HepG2 (cell line): ENCODE measurements at regions not wholly inside any gene's neighbourhood (a gene's known extent, or its start where the extent isn't known, plus 50 kb on each side); places are given as distances from the start of the nearest gene placed in this dataset.

Experiments
- ATAC-seq: fragments of 200-7000 bp; cut with Tn5 transposase; 3 replicates; pipeline ENCODE4 v1.9.1; 2020; ENCODE audit warnings: mild to moderate bottlenecking, moderate library complexity
- BruUV-seq: library from RNA; stranded (reverse); fragments of 400-500 nt; replicated peaks from 2 replicates; lab custom pipeline; 2021; lab: Mats Ljungman, UMichigan
- CTCF ChIA-PET: fragments of 300-600 bp; formaldehyde crosslinking; extraction: SDS; loops from one replicate; lab custom pipeline; 2021; ENCODE audit warnings: low total read pairs, inconsistent platforms, low intra/inter-chr PET ratio; lab: Yijun Ruan, JAX
- POLR2A ChIA-PET: fragments of 350-600 bp; sonication (Branson Sonifier 250); formaldehyde crosslinking; loops from one replicate; lab custom pipeline; 2020; ENCODE audit warnings: antibody characterized with exemption, inconsistent platforms; lab: Yijun Ruan, JAX
- DNase-seq: peaks from one replicate; pipeline ENCODE4 v3.0.0-alpha.2; 2015; ENCODE audit warnings: low spot score
- FAIRE-seq: peaks from 3 replicates; lab custom pipeline; 2011; peaks lifted over from hg19 to GRCh38; lab: Jason Lieb, UNC
- H2AFZ ChIP-seq: one replicate; pipeline ENCODE4 v1.6.1; 2011; ENCODE audit warnings: low read length, inconsistent platforms
- H3K27ac ChIP-seq: fragments of 300-600 bp; 3 replicates; pipeline ENCODE4 v1.8.0; 2011; ENCODE audit warnings: mixed run types, mild to moderate bottlenecking, mixed read lengths, low read length, inconsistent platforms; ENCODE audit not compliant: insufficient read depth; ENCODE audit errors: extremely low read length
- H3K27me3 ChIP-seq, 2 experiments: fragments of 200-600 bp in 1 of 2; 2 replicates in 1 of 2; 3 replicates in 1 of 2; pipeline versions ENCODE4 v1.6.0 to v1.8.0; 2011; ENCODE audit warnings: low read length in 2 of 2, mild to moderate bottlenecking in 2 of 2, moderate library complexity in 2 of 2, inconsistent platforms in 1 of 2; ENCODE audit not compliant: insufficient read depth in 2 of 2, control insufficient read depth in 1 of 2
- H3K36me3 ChIP-seq, 2 experiments: fragments of 200-600 bp in 1 of 2; replicated peaks in 1 of 2; 2 replicates in 1 of 2; 3 replicates in 1 of 2; pipeline versions ENCODE4 v1.5.1 to v1.8.0; 2011; ENCODE audit warnings: low read length in 2 of 2, inconsistent platforms in 1 of 2; ENCODE audit not compliant: insufficient read depth in 2 of 2, control insufficient read depth in 1 of 2
- H3K4me1 ChIP-seq: 2 replicates; pipeline ENCODE4 v1.5.1; 2012; ENCODE audit warnings: low read length, inconsistent platforms; ENCODE audit not compliant: insufficient read depth
- H3K4me2 ChIP-seq: 2 replicates; pipeline ENCODE4 v1.6.0; 2011; ENCODE audit warnings: low read depth, low read length, inconsistent platforms
- H3K4me3 ChIP-seq, 3 experiments: fragments of 200-600 bp in 1 of 3; sonication (generic), shearing (Covaris generic) in 1 of 3; replicated peaks in 1 of 3; 2 replicates each; pipeline ENCODE4 v1.5.1; 2011 to 2016; ENCODE audit warnings: low read length in 3 of 3, inconsistent platforms in 2 of 3, low read depth in 2 of 3, mild to moderate bottlenecking in 2 of 3, control low read depth in 1 of 3, mixed read lengths in 1 of 3; ENCODE audit not compliant: insufficient read depth in 1 of 3
- H3K79me2 ChIP-seq: one replicate; pipeline ENCODE4 v1.6.1; 2011; ENCODE audit warnings: low read length, inconsistent platforms; ENCODE audit not compliant: insufficient read depth
- H3K9ac ChIP-seq: 2 replicates; pipeline ENCODE4 v1.6.0; 2011; ENCODE audit warnings: mild to moderate bottlenecking, low read depth, low read length, inconsistent platforms; ENCODE audit not compliant: insufficient read depth
- H3K9me3 ChIP-seq: 2 replicates; pipeline ENCODE4 v1.5.1; 2012; ENCODE audit warnings: mild to moderate bottlenecking, low read length
- H4K20me1 ChIP-seq: 2 replicates; pipeline ENCODE4 v1.6.0; 2011; ENCODE audit warnings: inconsistent platforms, mild to moderate bottlenecking, low read length, moderate library complexity; ENCODE audit not compliant: insufficient read depth
- CCAR2 ChIP-seq: fragments of 200-400 bp; formaldehyde crosslinking; optimal IDR thresholded peaks from 2 replicates; pipeline ENCODE3; 2018; ENCODE audit warnings: low read depth, mild to moderate bottlenecking, low read length, moderate library complexity
- CENPX ChIP-seq: sonication (generic); formaldehyde crosslinking; IDR thresholded peaks from 2 replicates; pipeline ENCODE4 v1.9.0; 2021; ENCODE audit warnings: mild to moderate bottlenecking, missing genetic modification reagents, moderate library complexity
- DNMT3B ChIP-seq: conservative IDR thresholded peaks from 2 replicates; pipeline ENCODE4 v1.6.1; 2016; ENCODE audit warnings: missing biosample characterization, control low read depth
- HNF1B ChIP-seq: sonication (generic); formaldehyde crosslinking; IDR thresholded peaks from 2 replicates; pipeline ENCODE4 v1.5.1; 2020; ENCODE audit warnings: mild to moderate bottlenecking, moderate library complexity, missing genetic modification reagents
- HNRNPK ChIP-seq: fragments of 200-400 bp; formaldehyde crosslinking; IDR thresholded peaks from 2 replicates; pipeline ENCODE4 v1.6.1; 2018; ENCODE audit warnings: low read length, low read depth, moderate library complexity, mild to moderate bottlenecking; ENCODE audit not compliant: poor library complexity, severe bottlenecking
- KDM1A ChIP-seq: IDR thresholded peaks from 2 replicates; pipeline ENCODE4 v1.6.1; 2016; ENCODE audit warnings: missing compliant biosample characterization
- KLF16 ChIP-seq, 2 experiments: sonication (generic) in 1 of 2; formaldehyde crosslinking in 1 of 2; IDR thresholded peaks; 2 replicates each; pipeline versions ENCODE4 v1.6.1 to v1.8.0; 2016 to 2023; ENCODE audit warnings: missing genetic modification reagents in 2 of 2, missing compliant biosample characterization in 1 of 2
- MED1 ChIP-seq: sonication (generic); formaldehyde crosslinking; IDR thresholded peaks from 2 replicates; pipeline ENCODE4 v1.4.0; 2020; ENCODE audit warnings: missing genetic modification reagents
- POLR2AphosphoS2 ChIP-seq: IDR thresholded peaks from 2 replicates; pipeline ENCODE4 v1.6.1; 2011; ENCODE audit warnings: low read depth, low read length, improper control_type of control experiment
- SKI ChIP-seq: fragments of 450-650 bp; IDR thresholded peaks from one replicate; pipeline ENCODE4 v1.6.1; 2018; ENCODE audit warnings: mild to moderate bottlenecking; ENCODE audit not compliant: partially characterized antibody
- SRF ChIP-seq: IDR thresholded peaks from 2 replicates; pipeline ENCODE4 v1.6.1; 2011; ENCODE audit warnings: mild to moderate bottlenecking, low read depth, low read length, moderate library complexity
- ZNF30 ChIP-seq: sonication (generic); formaldehyde crosslinking; IDR thresholded peaks from 2 replicates; pipeline ENCODE4 v1.5.0; 2020; ENCODE audit warnings: mild to moderate bottlenecking, missing genetic modification reagents
- ZNF574 ChIP-seq: sonication (generic); formaldehyde crosslinking; IDR thresholded peaks from 2 replicates; pipeline ENCODE4 v1.4.0; 2020; ENCODE audit warnings: missing genetic modification reagents
- WGBS: methylation state at CpG from one replicate; pipeline ENCODE4 v1.1.6; 2017; ENCODE audit warnings: low lambda C conversion rate; 5-methylcytosine and 5-hydroxymethylcytosine counted together
- in situ Hi-C: cut with HindIII; loops from 2 replicates; pipeline ENCODE4 v1.10.0; 2017; ENCODE audit warnings: low pct_unique_long_range_greater_than_20kb; ENCODE audit not compliant: extremely low pct_ligation_motif_present
- intact Hi-C: fragments of 100-400 bp; cut with micrococcal nuclease; formaldehyde crosslinking; loops from one replicate; pipeline ENCODE4 v1.10.0; 2022; ENCODE audit not compliant: unreplicated experiment
- TF ChIP-seq, protein P1 (sequence below): sonication (generic); formaldehyde crosslinking; IDR thresholded peaks from 2 replicates; pipeline ENCODE4 v1.9.0; 2021; ENCODE audit warnings: missing genetic modification reagents, borderline replicate concordance

DNA sequence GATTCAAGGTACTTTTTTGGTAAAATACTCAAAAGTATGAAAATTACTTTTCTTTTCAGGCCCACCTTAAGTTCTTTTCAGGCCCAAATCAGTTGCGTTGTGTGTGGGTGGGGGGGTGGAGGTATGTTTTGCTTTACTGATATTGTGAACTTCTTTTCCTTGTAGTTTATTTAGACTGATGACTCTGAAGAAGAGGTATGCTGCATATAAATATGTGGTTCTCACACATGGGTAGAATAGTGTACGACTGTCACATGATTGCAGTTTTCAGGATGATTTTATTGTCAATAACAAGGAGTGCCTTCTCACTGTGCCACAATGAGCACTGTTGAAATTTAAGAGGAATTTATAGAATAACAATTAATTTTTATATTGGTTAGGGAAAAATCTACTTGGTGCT, 166.6 kb upstream of the ATP2B1 start (continued):
- TF ChIP-seq HNF1B (no peak), DNMT3B (CRISPR knock-in tag) (no peak), HNRNPK (no peak), SKI (no peak), ZNF574 (CRISPR knock-in tag) (no peak), KLF16 (CRISPR knock-in tag; IDR thresholded peaks at IDR 0.05) (no peak), KDM1A (CRISPR knock-in tag) (no peak)

DNA sequence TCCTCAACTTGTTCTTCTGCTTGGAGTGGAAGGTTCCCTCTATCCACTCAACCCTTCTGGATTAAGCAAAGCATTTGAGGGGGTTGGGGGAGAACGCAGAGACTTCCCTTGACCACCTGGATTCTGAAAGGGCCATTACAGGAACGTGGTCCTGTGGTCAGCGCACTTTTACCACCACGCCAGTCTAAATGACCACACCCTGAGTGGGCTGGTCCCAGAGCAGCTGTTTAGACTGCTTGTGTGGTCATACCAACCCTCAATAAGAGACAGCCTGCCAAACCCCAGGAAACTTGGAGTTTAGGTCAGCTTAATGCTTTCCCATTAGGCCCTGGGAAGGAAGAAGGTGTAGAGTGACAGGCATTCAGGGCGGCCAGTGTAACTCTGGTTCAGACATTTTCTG, 165.5 kb upstream of the ATP2B1 start:
- ChIA-PET POLR2A (no interaction called here), CTCF (no interaction called here)
- Histone ChIP-seq H3K36me3 (no peaks in the 10 kb centered on the region), H3K4me2 (no peak overlapping the region), H2AFZ (no peak overlapping the region), H3K27ac (no peak overlapping the region), H3K9ac (no peak overlapping the region), H3K79me2 (no peaks in the 10 kb centered on the region), H3K4me1 (no peaks in the 10 kb centered on the region), H3K9me3 (peaks cover 13% of the 10 kb centered on the region), H3K27me3 (no peaks in the 10 kb centered on the region), H4K20me1 (no peaks in the 10 kb centered on the region), H3K4me3 (no peak overlapping the region)
- in situ Hi-C loops (no loop called here), intact Hi-C loops (no loop called here)
- no peak for ATAC-seq
- no TSS peak for BruUV-seq
- WGBS, result 54% methylated on average over 2 of the region's 5 CpGs
- no peak for FAIRE-seq
- no peak for DNase-seq
- TF ChIP-seq POLR2AphosphoS2, result no peak
- TF ChIP-seq, protein P1, sequence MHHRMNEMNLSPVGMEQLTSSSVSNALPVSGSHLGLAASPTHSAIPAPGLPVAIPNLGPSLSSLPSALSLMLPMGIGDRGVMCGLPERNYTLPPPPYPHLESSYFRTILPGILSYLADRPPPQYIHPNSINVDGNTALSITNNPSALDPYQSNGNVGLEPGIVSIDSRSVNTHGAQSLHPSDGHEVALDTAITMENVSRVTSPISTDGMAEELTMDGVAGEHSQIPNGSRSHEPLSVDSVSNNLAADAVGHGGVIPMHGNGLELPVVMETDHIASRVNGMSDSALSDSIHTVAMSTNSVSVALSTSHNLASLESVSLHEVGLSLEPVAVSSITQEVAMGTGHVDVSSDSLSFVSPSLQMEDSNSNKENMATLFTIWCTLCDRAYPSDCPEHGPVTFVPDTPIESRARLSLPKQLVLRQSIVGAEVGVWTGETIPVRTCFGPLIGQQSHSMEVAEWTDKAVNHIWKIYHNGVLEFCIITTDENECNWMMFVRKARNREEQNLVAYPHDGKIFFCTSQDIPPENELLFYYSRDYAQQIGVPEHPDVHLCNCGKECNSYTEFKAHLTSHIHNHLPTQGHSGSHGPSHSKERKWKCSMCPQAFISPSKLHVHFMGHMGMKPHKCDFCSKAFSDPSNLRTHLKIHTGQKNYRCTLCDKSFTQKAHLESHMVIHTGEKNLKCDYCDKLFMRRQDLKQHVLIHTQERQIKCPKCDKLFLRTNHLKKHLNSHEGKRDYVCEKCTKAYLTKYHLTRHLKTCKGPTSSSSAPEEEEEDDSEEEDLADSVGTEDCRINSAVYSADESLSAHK (CRISPR knock-in tag), result no peak
- TF ChIP-seq SRF, result no peak
- TF ChIP-seq ZNF30 (CRISPR knock-in tag), result no peak
- no peak for TF ChIP-seq MED1
- TF ChIP-seq CENPX (CRISPR knock-in tag), result no peak
- TF ChIP-seq CCAR2, result no peak
